Activated CD4-positive, alpha-beta T cell treated with anti-CD3 and anti-CD28 coated beads, Interleukin-2, amount 50 U/mL, for 16 hours (primary cell): ENCODE measurements at regions not wholly inside any gene's neighbourhood (a gene's known extent, or its start where the extent isn't known, plus 50 kb on each side); places are given as distances from the start of the nearest gene placed in this dataset.

ENCODE experiments used
- DNase-seq: peaks from one replicate; pipeline ENCODE4 v3.0.0-alpha.2; 2020

- no peak for DNase-seq
Observed at GRCh38 chr6:40937491-40937890, 101.5 kb downstream of the UNC5CL start.

DNA sequence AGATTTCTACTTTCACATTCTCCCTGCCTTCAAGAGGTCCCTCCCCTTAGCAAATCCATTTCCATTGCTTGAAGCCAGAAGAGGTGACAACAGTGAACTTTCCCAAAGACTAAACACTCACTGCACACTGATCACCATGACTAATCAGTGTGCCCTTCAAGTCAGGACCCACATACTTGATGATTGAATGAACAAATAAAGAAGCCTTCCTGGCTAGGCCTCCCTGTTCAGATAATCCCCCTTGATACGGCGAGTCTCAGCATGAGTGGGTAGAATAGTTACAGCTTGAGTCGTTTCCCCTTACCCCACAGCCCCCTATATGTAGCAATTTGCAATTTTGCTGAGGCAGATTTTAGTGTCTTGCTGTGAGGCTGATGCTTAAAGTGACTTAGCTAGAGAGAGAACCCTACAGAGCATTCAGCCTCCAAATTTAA lies 102.2 kb downstream of the UNC5CL start:
- no peak for DNase-seq

- DNase-seq, result no peak
Observed at GRCh38 chr6:40933864-40934263, 105.2 kb downstream of the UNC5CL start.

DNA sequence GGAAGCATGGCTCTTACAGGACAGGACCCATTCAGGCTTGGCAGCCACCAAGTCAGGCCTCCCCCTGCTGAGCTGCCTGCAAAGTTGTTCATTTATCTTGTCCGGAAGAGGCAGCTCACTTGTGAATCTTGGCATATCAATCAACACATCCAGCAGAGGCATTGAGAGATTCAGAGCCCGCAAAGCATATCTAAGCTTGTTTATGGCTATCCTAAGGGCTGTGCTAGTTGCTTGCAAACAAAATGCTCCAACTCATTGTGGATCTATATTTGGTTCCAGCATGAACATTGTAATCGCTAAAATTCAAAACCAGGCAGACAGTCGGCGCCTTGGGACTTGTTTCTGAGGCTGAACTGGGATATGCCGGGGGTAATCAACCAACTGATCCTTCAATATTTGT lies 106.1 kb downstream of the UNC5CL start:
- DNase-seq, result no peak

- DNase-seq, result no peak
Observed at GRCh38 chr6:40932366-40932765, 106.7 kb downstream of the UNC5CL start.

- no peak for DNase-seq
Observed at GRCh38 chr6:40931931-40932330, 107.1 kb downstream of the UNC5CL start.

GRCh38 chr6:40930555-40930954 lies 108.5 kb downstream of the UNC5CL start:
- no peak for DNase-seq

GRCh38 chr6:40930045-40930444 lies 109.0 kb downstream of the UNC5CL start:
- no peak for DNase-seq

GRCh38 chr6:40929176-40929575 lies 109.8 kb downstream of the UNC5CL start:
- no peak for DNase-seq

- no peak for DNase-seq
Observed at GRCh38 chr6:40928763-40929162, 110.3 kb downstream of the UNC5CL start.

DNA sequence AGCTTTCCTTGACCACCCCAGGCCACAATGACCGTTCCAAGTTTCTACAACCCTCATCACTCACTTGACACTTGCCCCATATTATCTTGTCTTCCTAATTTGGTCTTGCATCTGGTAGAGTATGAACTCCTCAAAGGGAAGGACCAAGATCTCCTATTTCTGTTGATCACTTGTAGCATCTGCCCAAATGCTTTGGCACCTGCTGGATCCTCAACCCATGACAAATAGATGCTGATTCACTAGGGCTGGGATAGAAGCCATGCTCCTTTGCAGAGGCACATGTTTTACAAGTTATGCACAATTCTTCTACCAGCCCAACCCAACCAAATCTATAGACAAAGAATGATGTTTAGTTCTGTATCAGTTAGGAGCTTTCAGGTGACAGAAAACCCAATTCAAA lies 110.7 kb downstream of the UNC5CL start:
- no peak for DNase-seq

- DNase-seq, result no peak
Observed at GRCh38 chr6:40925341-40925740, 113.7 kb downstream of the UNC5CL start.

DNA sequence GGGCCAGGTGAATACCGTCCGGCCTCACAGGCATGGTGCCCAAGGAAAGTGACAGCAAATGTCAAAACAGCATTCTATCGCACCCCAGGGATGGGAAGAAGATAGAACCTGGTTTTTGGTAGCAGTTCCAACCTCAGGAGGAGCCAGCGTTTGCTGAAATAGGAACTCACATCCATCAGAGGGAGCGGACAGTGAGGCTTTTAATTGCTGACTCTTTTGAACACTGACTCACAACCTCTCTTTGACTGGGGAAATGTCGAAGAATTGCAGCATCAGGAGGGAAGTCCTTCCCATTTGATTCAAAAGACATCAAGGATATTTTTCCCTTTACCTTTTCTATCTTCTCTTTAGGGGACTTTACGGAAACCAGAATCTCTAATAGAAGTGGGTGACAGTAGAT lies 114.2 kb downstream of the UNC5CL start:
- no peak for DNase-seq

- no peak for DNase-seq
Observed at GRCh38 chr6:40923880-40924279, 115.1 kb downstream of the UNC5CL start.

DNA sequence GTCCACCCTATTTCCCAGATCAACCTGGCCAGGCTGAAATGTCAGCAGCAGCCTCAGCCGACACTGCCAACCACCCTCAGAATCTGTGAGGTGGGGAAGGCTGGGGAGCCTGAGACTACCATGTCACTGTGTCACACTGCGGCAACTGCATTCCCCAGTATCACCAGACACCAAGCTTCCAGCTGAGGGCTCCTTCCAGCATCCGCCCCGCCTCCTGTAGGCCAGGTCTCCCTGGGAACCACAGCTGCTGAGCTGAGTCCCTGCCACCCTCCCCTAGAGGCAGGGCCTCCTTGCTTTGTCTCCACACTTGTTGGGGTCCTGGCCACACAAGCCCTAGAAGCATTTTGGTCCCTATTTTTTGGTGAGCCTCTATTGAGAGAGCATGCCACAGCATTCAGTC lies 115.7 kb downstream of the UNC5CL start:
- DNase-seq, result no peak

DNA sequence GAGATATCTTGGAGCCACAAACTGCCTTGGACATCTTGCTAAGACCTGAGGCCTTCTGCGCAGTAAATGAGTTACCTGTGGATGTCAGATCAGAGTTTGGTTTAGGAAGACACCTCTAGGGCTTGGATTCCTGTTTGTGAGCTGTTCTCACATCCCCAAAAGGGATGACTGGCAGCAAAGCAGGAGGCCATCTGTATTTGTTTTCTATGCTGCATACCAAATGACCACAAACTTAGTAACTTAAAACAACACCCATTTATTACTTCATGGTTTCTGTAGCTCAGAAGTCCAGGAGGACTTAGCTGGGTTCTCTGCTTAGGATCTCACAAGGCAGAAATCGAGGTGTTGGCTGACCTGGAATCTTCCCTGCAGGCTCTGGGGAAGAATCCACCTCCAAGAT lies 116.7 kb downstream of the UNC5CL start:
- DNase-seq, result no peak

GRCh38 chr6:40918040-40918651 lies 120.9 kb downstream of the UNC5CL start:
- no peak for DNase-seq

GRCh38 chr6:40917603-40918002 lies 121.4 kb downstream of the UNC5CL start:
- no peak for DNase-seq

- DNase-seq, result no peak
Observed at GRCh38 chr6:40916845-40917244, 122.2 kb downstream of the UNC5CL start.

DNA sequence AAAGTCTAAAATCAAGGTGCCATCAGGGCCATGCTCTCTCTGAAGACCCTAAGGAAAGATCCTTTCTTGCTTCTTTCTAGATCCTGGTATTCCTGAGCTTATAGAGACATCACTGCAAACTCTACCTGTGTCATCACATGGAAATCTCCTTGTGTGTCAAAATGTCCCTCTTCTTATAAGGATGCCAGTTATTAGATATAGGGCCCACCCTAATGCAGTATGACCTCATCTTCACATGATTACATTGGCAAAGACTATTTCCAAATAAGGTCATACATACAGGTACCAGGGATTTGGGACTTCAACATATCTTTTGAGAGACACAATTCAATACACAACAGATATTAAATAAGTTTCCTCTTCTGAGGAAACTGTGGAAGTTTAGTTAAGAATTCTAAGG lies 123.9 kb downstream of the UNC5CL start:
- DNase-seq, result no peak

- DNase-seq, result no peak
Observed at GRCh38 chr6:40914005-40914404, 125.0 kb downstream of the UNC5CL start.

- peak; percentile 60 for DNase-seq
Observed at GRCh38 chr6:40912158-40912946, 126.7 kb downstream of the UNC5CL start.

DNA sequence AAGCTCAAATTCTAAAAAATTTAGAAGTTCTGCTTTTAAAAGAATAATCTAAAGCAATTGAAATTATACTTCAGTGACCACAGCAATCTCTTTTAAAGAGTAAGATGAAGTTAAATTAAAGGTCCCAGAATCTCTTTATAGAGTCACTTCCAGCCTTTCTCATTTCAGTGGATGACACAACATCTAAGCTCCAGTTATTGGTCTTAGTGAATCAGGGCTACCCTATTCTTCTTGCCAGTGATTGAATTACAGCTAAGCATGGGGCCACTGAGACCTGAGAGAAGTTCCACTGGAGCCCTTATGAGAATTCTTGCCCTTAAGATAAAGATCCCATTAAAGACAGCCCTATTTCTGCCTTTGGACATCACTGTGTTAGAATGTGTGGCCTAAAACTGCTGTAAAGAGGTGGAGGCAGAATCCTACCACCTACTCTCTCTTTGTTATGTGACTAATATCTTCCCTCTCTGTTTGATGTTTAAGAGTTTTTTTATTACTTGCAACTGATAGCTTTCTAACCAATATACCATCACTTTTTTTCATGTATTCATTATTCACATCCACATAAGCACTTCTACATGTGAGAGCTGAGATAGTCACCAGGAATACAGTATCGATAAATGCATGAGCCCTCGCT lies 128.6 kb downstream of the UNC5CL start:
- peak; percentile 38 for DNase-seq

DNA sequence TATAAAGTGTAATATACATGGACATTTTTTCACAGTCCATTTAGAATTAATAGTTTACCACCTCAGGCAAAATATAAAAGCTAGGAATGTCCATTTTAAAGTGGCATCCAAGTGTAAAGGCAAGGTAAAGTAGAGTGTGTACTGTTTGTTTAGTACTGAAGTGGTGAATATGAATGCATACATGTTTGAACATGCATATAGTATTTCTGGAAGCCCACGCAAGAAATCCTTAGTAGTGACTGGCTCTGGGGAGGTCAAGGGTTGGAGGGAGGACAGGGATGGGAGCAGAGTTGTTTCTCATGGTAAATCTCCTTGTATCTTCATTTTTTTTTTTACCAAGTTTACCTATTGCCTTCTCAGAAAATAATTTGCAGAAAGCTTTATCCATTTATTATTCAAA lies 129.2 kb downstream of the UNC5CL start:
- DNase-seq, result no peak
